ENCODE measurements at regions not wholly inside any gene's neighbourhood (a gene's known extent, or its start where the extent isn't known, plus 50 kb on each side); places are given as distances from the start of the nearest gene placed in this dataset.

GRCh38 chr9:27653246-27653645 is 80.0 kb upstream of the C9orf72 start:
- ATAC-seq (no peak), DNase-seq (ENCODE audit: low read depth, low spot score) (no peak)
- H3K27me3 ChIP-seq (ENCODE audit: insufficient read depth, low read length) = no peaks in the 10 kb centered on the region
- H3K4me2 ChIP-seq (ENCODE audit: low read length) = no peak overlapping the region
- TF ChIP-seq CEBPB (IDR thresholded peaks at IDR 0.05; ENCODE audit: low read depth) = no peak
- TF ChIP-seq CTCF (IDR thresholded peaks at IDR 0.05 in 2 of 3, conservative IDR thresholded peaks at IDR 0.05 in 1 of 3; ENCODE audit: borderline replicate concordance in 1 of 3, insufficient read depth in 1 of 3, low read depth in 2 of 3, low read length in 2 of 3) = no peak
- H3K27ac ChIP-seq (ENCODE audit: low read depth, low read length) = no peak overlapping the region
- no peaks in the 10 kb centered on the region for H3K9me2 ChIP-seq (ENCODE audit: insufficient read depth)
- ChIA-PET RAD21 (ENCODE audit: low non-redundant PET in 1 of 2, low total read pairs in 2 of 2, uncharacterized antibody in 2 of 2, unreplicated experiment in 2 of 2) (no interaction called here), POLR2A (no interaction called here), CTCF (no interaction called here)
- H3K79me2 ChIP-seq (ENCODE audit: insufficient read depth, low read length) = no peaks in the 10 kb centered on the region
- no peak overlapping the region for H3K4me3 ChIP-seq (replicated peaks in 1 of 2; ENCODE audit: low read depth in 1 of 2, low read length in 2 of 2)
- no peaks in the 10 kb centered on the region for H3K4me1 ChIP-seq (ENCODE audit: control insufficient read depth in 1 of 2, insufficient read depth in 2 of 2, low read length in 2 of 2)
- H4K20me1 ChIP-seq (ENCODE audit: insufficient read depth) = no peaks in the 10 kb centered on the region
- no TSS peak for BruUV-seq (replicated peaks)
- H3K36me3 ChIP-seq (ENCODE audit: control insufficient read depth in 1 of 2, insufficient read depth in 2 of 2, low read length in 2 of 2) = no peaks in the 10 kb centered on the region
- no peak overlapping the region for H3K9ac ChIP-seq (ENCODE audit: low read length)
- intact Hi-C loops (cut with micrococcal nuclease) = no loop called here
- H2AFZ ChIP-seq (ENCODE audit: low read depth, low read length, poor library complexity, severe bottlenecking) = no peak overlapping the region
- H3K9me3 ChIP-seq (ENCODE audit: control insufficient read depth in 1 of 2, insufficient read depth in 1 of 2, low read depth in 1 of 2, low read length in 2 of 2) = no peaks in the 10 kb centered on the region

GRCh38 chr9:27653957-27654356 is 80.7 kb upstream of the C9orf72 start:
- CTCF ChIA-PET = no interaction called here
- POLR2A ChIA-PET = no interaction called here
- no peaks in the 10 kb centered on the region for H3K4me1 ChIP-seq (ENCODE audit: control insufficient read depth in 1 of 2, insufficient read depth in 2 of 2, low read length in 2 of 2)
- H4K20me1 ChIP-seq (ENCODE audit: insufficient read depth) = no peaks in the 10 kb centered on the region
- H3K27me3 ChIP-seq (ENCODE audit: insufficient read depth, low read length) = no peaks in the 10 kb centered on the region
- no peak overlapping the region for H2AFZ ChIP-seq (ENCODE audit: low read depth, low read length, poor library complexity, severe bottlenecking)
- no peak overlapping the region for H3K4me2 ChIP-seq (ENCODE audit: low read length)
- no peak overlapping the region for H3K9ac ChIP-seq (ENCODE audit: low read length)
- BruUV-seq (replicated peaks) = no TSS peak
- no peaks in the 10 kb centered on the region for H3K79me2 ChIP-seq (ENCODE audit: insufficient read depth, low read length)
- H3K9me2 ChIP-seq (ENCODE audit: insufficient read depth) = no peaks in the 10 kb centered on the region
- ATAC-seq (no peak), DNase-seq (ENCODE audit: low read depth, low spot score) (no peak)
- TF ChIP-seq ATF3 (IDR thresholded peaks at IDR 0.05) (no peak), CTCF (IDR thresholded peaks at IDR 0.05 in 2 of 3, conservative IDR thresholded peaks at IDR 0.05 in 1 of 3; ENCODE audit: borderline replicate concordance in 1 of 3, insufficient read depth in 1 of 3, low read depth in 2 of 3, low read length in 2 of 3) (no peak), ZBTB33 (IDR thresholded peaks at IDR 0.05; ENCODE audit: extremely low read depth, insufficient replicate concordance, low read length) (no peak), SRF (IDR thresholded peaks at IDR 0.05; ENCODE audit: low read depth) (no peak), ELF1 (IDR thresholded peaks at IDR 0.05; ENCODE audit: borderline replicate concordance, low read depth) (no peak)
- H3K4me3 ChIP-seq (replicated peaks in 1 of 2; ENCODE audit: low read depth in 1 of 2, low read length in 2 of 2) = no peak overlapping the region
- no peaks in the 10 kb centered on the region for H3K36me3 ChIP-seq (ENCODE audit: control insufficient read depth in 1 of 2, insufficient read depth in 2 of 2, low read length in 2 of 2)
- RAD21 ChIA-PET (ENCODE audit: low non-redundant PET in 1 of 2, low total read pairs in 2 of 2, uncharacterized antibody in 2 of 2, unreplicated experiment in 2 of 2) = no interaction called here
- H3K27ac ChIP-seq (ENCODE audit: low read depth, low read length) = no peak overlapping the region
- intact Hi-C loops (cut with micrococcal nuclease) = no loop called here
- no peaks in the 10 kb centered on the region for H3K9me3 ChIP-seq (ENCODE audit: control insufficient read depth in 1 of 2, insufficient read depth in 1 of 2, low read depth in 1 of 2, low read length in 2 of 2)
